ENCODE measurements at regions not wholly inside any gene's neighbourhood (a gene's known extent, or its start where the extent isn't known, plus 50 kb on each side); places are given as distances from the start of the nearest gene placed in this dataset.
"Not testable (repeated sequence)": the region's sequence is repeated elsewhere in the genome, so short reads cannot be mapped to it uniquely, and the experiment has no call there.

- DNase-seq: no peak
Measured at GRCh38 chr6:117761610-117762009, 86.3 kb downstream of the NUS1 start.

- DNase-seq: peak; percentile 3 to 4
Measured at GRCh38 chr6:117771403-117771802, 96.1 kb downstream of the NUS1 start.

GRCh38 chr6:117776441-117776840, 101.2 kb downstream of the NUS1 start:
- no peak for DNase-seq

- DNase-seq: no peak
Measured at GRCh38 chr6:117781550-117781949, 106.3 kb downstream of the NUS1 start.

GRCh38 chr6:117783279-117783678, 108.0 kb downstream of the NUS1 start:
- no peak for DNase-seq

GRCh38 chr6:117791012-117791411, 115.7 kb downstream of the NUS1 start:
- DNase-seq: no peak

GRCh38 chr6:117795234-117795633, 111.8 kb upstream of the SLC35F1 start:
- DNase-seq: no peak

- not testable (repeated sequence) for DNase-seq
Measured at GRCh38 chr6:117798819-117799218, 108.2 kb upstream of the SLC35F1 start.

- no peak for DNase-seq
Measured at GRCh38 chr6:117810269-117810668, 96.8 kb upstream of the SLC35F1 start.

GRCh38 chr6:117817499-117817898, 89.6 kb upstream of the SLC35F1 start:
- no peak for DNase-seq

GRCh38 chr6:117817992-117818391, 89.1 kb upstream of the SLC35F1 start:
- no peak for DNase-seq

GRCh38 chr6:117818449-117818848, 88.6 kb upstream of the SLC35F1 start:
- DNase-seq: no peak

GRCh38 chr6:117829594-117830319, 77.3 kb upstream of the SLC35F1 start:
- DNase-seq: no peak

GRCh38 chr6:117837261-117837660, 69.8 kb upstream of the SLC35F1 start:
- no peak for DNase-seq

GRCh38 chr6:117840541-117840983, 66.5 kb upstream of the SLC35F1 start:
- peak in 1 of 2 donors; percentile 6 for DNase-seq

GRCh38 chr6:117847912-117848311, 59.2 kb upstream of the SLC35F1 start:
- no peak for DNase-seq

- no peak for DNase-seq
Measured at GRCh38 chr6:117849087-117849486, 58.0 kb upstream of the SLC35F1 start.

Data from CD4-positive, alpha-beta T cell treated with Interferon alpha-2 for 1 hour (primary cell).